Memory B cell (primary cell): ENCODE measurements at regions not wholly inside any gene's neighbourhood (a gene's known extent, or its start where the extent isn't known, plus 50 kb on each side); places are given as distances from the start of the nearest gene placed in this dataset.

Experiments
- ATAC-seq: fragments of 150-1000 bp; cut with Tn5 transposase; 2 replicates; pipeline ENCODE4 v1.10.0; 2021; ENCODE audit warnings: low read depth, mild to moderate bottlenecking, moderate library complexity
- DNase-seq, 2 donors: peaks; one replicate each; pipeline ENCODE4 v3.0.0; 2022; ENCODE audit warnings: low spot score in 2 of 2
- H3K27ac Mint-ChIP-seq: one replicate; pipeline ENCODE4 v1.8.0; 2022; ENCODE audit warnings: mild to moderate bottlenecking, moderate library complexity, mixed read lengths
- H3K27me3 Mint-ChIP-seq: one replicate; pipeline ENCODE4 v1.8.0; 2022; ENCODE audit warnings: mixed read lengths
- H3K36me3 Mint-ChIP-seq: one replicate; pipeline ENCODE4 v1.8.0; 2022; ENCODE audit warnings: mild to moderate bottlenecking, mixed read lengths
- H3K4me1 Mint-ChIP-seq: one replicate; pipeline ENCODE4 v1.8.0; 2022; ENCODE audit warnings: mixed read lengths
- H3K4me3 Mint-ChIP-seq: one replicate; pipeline ENCODE4 v1.8.0; 2022; ENCODE audit warnings: mild to moderate bottlenecking, moderate library complexity, mixed read lengths
- H3K9me3 Mint-ChIP-seq: one replicate; pipeline ENCODE4 v1.8.0; 2022; ENCODE audit warnings: mixed read lengths

- DNase-seq (no peak), ATAC-seq (no peak)
- Mint-ChIP-seq H3K4me1 (peaks cover 10% of the 10 kb centered on the region), H3K27me3 (peaks cover 12% of the 10 kb centered on the region), H3K36me3 (peaks cover 3% of the 10 kb centered on the region), H3K27ac (no peak overlapping the region), H3K9me3 (peaks cover 7% of the 10 kb centered on the region), H3K4me3 (no peak overlapping the region)
Observed at GRCh38 chr9:2243666-2244555, 228.8 kb downstream of the SMARCA2 start.

GRCh38 chr9:2247340-2247739 lies 232.2 kb downstream of the SMARCA2 start:
- DNase-seq (no peak), ATAC-seq (no peak)
- Mint-ChIP-seq H3K9me3 (peaks cover 8% of the 10 kb centered on the region), H3K4me3 (no peak overlapping the region), H3K27ac (no peak overlapping the region), H3K36me3 (peaks cover 2% of the 10 kb centered on the region), H3K4me1 (peaks cover 4% of the 10 kb centered on the region), H3K27me3 (peaks cover 11% of the 10 kb centered on the region)

- ATAC-seq (no peak), DNase-seq (no peak)
- Mint-ChIP-seq H3K27me3 (peaks cover 10% of the 10 kb centered on the region), H3K4me1 (no peaks in the 10 kb centered on the region), H3K4me3 (no peak overlapping the region), H3K36me3 (peaks cover 2% of the 10 kb centered on the region), H3K27ac (no peak overlapping the region), H3K9me3 (peaks cover 8% of the 10 kb centered on the region)
Observed at GRCh38 chr9:2248768-2249265, 233.7 kb downstream of the SMARCA2 start.

- Mint-ChIP-seq H3K4me1 (peaks cover 7% of the 10 kb centered on the region), H3K27ac (no peak overlapping the region), H3K36me3 (no peaks in the 10 kb centered on the region), H3K27me3 (peaks cover 9% of the 10 kb centered on the region), H3K9me3 (peaks cover 1% of the 10 kb centered on the region), H3K4me3 (no peak overlapping the region)
- DNase-seq (no peak), ATAC-seq (no peak)
Observed at GRCh38 chr9:2253636-2254580, 238.8 kb downstream of the SMARCA2 start.

GRCh38 chr9:2255128-2255527 lies 240.0 kb downstream of the SMARCA2 start:
- Mint-ChIP-seq H3K27ac (no peak overlapping the region), H3K9me3 (peaks cover 1% of the 10 kb centered on the region), H3K4me3 (no peak overlapping the region), H3K27me3 (peaks cover 9% of the 10 kb centered on the region), H3K4me1 (peaks cover 7% of the 10 kb centered on the region), H3K36me3 (no peaks in the 10 kb centered on the region)
- ATAC-seq (no peak), DNase-seq (no peak)

GRCh38 chr9:2257248-2257929 lies 242.2 kb downstream of the SMARCA2 start:
- Mint-ChIP-seq H3K9me3 (no peaks in the 10 kb centered on the region), H3K4me1 (peaks cover 9% of the 10 kb centered on the region), H3K27ac (no peak overlapping the region), H3K27me3 (peaks cover 6% of the 10 kb centered on the region), H3K4me3 (no peak overlapping the region), H3K36me3 (no peaks in the 10 kb centered on the region)
- ATAC-seq (peak; percentile 95), DNase-seq (peak in 1 of 2 donors; percentile 17)

- ATAC-seq (no peak), DNase-seq (no peak)
- no peak overlapping the region for H3K27ac Mint-ChIP-seq
Observed at GRCh38 chr9:2260417-2261306, 245.5 kb downstream of the SMARCA2 start.

GRCh38 chr9:2261421-2262103 lies 246.4 kb downstream of the SMARCA2 start:
- Mint-ChIP-seq H3K4me3 (no peak overlapping the region), H3K36me3 (no peaks in the 10 kb centered on the region), H3K4me1 (peaks cover 16% of the 10 kb centered on the region), H3K27ac (no peak overlapping the region), H3K9me3 (no peaks in the 10 kb centered on the region), H3K27me3 (no peaks in the 10 kb centered on the region)
- DNase-seq (no peak), ATAC-seq (no peak)

More at GRCh38 chr9:2260417-2261306, 245.5 kb downstream of the SMARCA2 start:
- Mint-ChIP-seq H3K27me3 (peaks cover 3% of the 10 kb centered on the region), H3K9me3 (no peaks in the 10 kb centered on the region), H3K36me3 (no peaks in the 10 kb centered on the region), H3K4me1 (peaks cover 16% of the 10 kb centered on the region), H3K4me3 (no peak overlapping the region)

- DNase-seq (no peak), ATAC-seq (no peak)
- H3K27me3 Mint-ChIP-seq: no peaks in the 10 kb centered on the region
- H3K36me3 Mint-ChIP-seq: no peaks in the 10 kb centered on the region
- no peak overlapping the region for H3K27ac Mint-ChIP-seq
- H3K9me3 Mint-ChIP-seq: no peaks in the 10 kb centered on the region
- H3K4me3 Mint-ChIP-seq: no peak overlapping the region
- H3K4me1 Mint-ChIP-seq: peaks cover 12% of the 10 kb centered on the region
Observed at GRCh38 chr9:2262386-2263071, 247.4 kb downstream of the SMARCA2 start.

GRCh38 chr9:2263111-2263510 lies 248.0 kb downstream of the SMARCA2 start:
- H3K9me3 Mint-ChIP-seq: no peaks in the 10 kb centered on the region
- H3K27ac Mint-ChIP-seq: no peak overlapping the region
- no peaks in the 10 kb centered on the region for H3K36me3 Mint-ChIP-seq
- no peaks in the 10 kb centered on the region for H3K27me3 Mint-ChIP-seq
- ATAC-seq: peak; percentile 14
- no peak overlapping the region for H3K4me3 Mint-ChIP-seq
- no peak for DNase-seq
- peaks cover 9% of the 10 kb centered on the region for H3K4me1 Mint-ChIP-seq

GRCh38 chr9:2263665-2264064 lies 248.5 kb downstream of the SMARCA2 start:
- Mint-ChIP-seq H3K27ac (no peak overlapping the region), H3K36me3 (no peaks in the 10 kb centered on the region), H3K27me3 (no peaks in the 10 kb centered on the region), H3K4me3 (no peak overlapping the region), H3K4me1 (peaks cover 9% of the 10 kb centered on the region), H3K9me3 (no peaks in the 10 kb centered on the region)
- no peak for DNase-seq
- ATAC-seq: peak; percentile 62

GRCh38 chr9:2264081-2264480 lies 248.9 kb downstream of the SMARCA2 start:
- no peak for DNase-seq
- no peaks in the 10 kb centered on the region for H3K36me3 Mint-ChIP-seq
- H3K27me3 Mint-ChIP-seq: no peaks in the 10 kb centered on the region
- H3K4me3 Mint-ChIP-seq: no peak overlapping the region
- no peaks in the 10 kb centered on the region for H3K9me3 Mint-ChIP-seq
- H3K4me1 Mint-ChIP-seq: peaks cover 9% of the 10 kb centered on the region
- H3K27ac Mint-ChIP-seq: no peak overlapping the region
- no peak for ATAC-seq
